22Rv1 (cell line): ENCODE measurements at regions not wholly inside any gene's neighbourhood (a gene's known extent, or its start where the extent isn't known, plus 50 kb on each side); places are given as distances from the start of the nearest gene placed in this dataset.

Experiments
- H3K27ac ChIP-seq: fragments of 450-650 bp; 2 replicates; pipeline ENCODE4 v1.5.1; 2017
- CTCF ChIP-seq: fragments of 450-650 bp; IDR thresholded peaks from 2 replicates; pipeline ENCODE4 v1.5.1; 2017; ENCODE audit warnings: mild to moderate bottlenecking
- ZFX ChIP-seq: fragments of 450-650 bp; IDR thresholded peaks from 2 replicates; pipeline ENCODE4 v1.6.1; 2017; ENCODE audit warnings: antibody characterized with exemption, borderline replicate concordance

GRCh38 chr4:62199291-62199810, 999.2 kb downstream of the ADGRL3 start:
- TF ChIP-seq ZFX (no peak), CTCF (no peak)
- no peak overlapping the region for H3K27ac ChIP-seq

DNA sequence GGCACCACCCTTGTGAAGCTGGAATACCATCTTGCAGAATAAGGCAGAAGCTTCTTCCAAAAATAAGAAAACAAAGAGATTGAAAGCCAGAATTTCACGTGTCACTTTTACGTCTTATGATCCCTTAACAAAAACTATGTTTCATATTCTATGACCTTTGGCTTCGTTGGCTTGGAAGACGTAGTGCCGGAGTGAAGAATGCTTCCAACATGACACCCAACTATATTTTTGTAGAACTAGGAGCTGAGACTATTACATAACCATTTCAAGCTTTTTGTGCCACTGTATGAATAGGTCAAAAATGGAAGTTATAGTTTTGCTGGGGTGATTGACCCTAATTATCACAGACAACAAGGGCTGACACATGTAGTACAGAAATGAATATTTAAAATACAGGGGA, 996.2 kb downstream of the ADGRL3 start:
- H3K27ac ChIP-seq = no peak overlapping the region
- TF ChIP-seq CTCF = no peak
- TF ChIP-seq ZFX = no peak

GRCh38 chr4:62194342-62194741, 994.2 kb downstream of the ADGRL3 start:
- H3K27ac ChIP-seq = no peak overlapping the region
- TF ChIP-seq CTCF = no peak
- TF ChIP-seq ZFX = no peak

DNA sequence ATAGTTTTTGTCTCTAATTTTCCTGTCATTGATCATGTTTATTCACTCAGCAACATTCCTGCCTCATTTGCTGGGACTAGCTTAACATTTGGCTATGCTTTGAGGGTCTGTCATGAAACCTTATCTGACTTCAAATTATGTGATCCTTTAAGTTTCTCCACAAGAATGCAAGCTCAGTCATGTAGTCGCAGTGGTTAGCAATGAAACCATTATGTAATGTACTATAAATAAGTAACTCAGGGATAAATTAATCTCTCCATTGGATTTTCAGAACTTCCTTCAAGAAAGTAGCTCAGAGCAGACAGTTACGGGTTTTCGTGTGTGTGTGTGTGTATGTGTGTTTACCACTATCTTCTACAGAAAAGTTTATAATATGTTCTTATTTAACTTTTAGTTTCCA, 993.6 kb downstream of the ADGRL3 start:
- TF ChIP-seq CTCF (no peak), ZFX (no peak)
- H3K27ac ChIP-seq = no peak overlapping the region

DNA sequence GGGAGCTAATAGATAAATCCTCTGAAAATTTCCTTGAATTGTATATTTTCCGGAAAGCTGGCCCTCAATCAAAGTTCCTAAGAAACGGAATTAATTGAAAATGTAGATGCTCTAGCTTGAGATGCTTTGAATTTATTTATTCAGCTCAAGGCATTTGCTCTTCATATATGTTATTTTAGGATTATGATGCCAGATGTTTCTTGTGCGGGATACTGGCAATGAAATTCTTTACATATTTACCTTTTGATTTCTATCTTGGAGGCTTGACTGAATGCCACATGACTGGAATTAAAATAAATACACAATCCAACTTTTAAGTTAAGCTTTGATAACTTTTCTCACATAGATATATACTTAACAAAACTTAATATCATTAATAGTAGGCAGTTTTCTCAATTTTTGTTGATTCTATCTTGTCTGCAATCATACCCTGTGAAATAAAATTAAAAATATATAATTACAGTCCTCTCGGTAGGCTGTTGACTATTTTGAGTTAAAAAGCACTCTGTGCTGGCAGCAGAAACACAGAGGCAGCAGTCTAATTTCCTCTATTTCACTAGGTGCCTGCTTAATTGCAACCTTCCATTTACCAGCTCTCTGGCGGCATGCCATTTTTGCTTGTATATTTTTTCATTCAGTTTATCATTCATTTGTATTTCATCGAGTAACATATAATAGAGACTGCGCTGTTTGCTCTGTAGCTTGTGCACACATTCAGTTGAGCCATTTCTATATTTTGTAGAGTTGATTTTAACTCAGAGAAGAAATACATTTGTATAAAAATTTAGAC, 991.5 kb downstream of the ADGRL3 start:
- H3K27ac ChIP-seq = peak overlapping the region; percentile 68
- no peak for TF ChIP-seq ZFX
- TF ChIP-seq CTCF = no peak

GRCh38 chr4:62170235-62170634, 970.1 kb downstream of the ADGRL3 start:
- H3K27ac ChIP-seq = no peak overlapping the region
- no peak for TF ChIP-seq CTCF
- TF ChIP-seq ZFX = no peak

GRCh38 chr4:62168681-62169080, 968.6 kb downstream of the ADGRL3 start:
- no peak overlapping the region for H3K27ac ChIP-seq
- TF ChIP-seq ZFX (no peak), CTCF (no peak)
